Activated T-cell treated with anti-CD3 and anti-CD28 coated beads for 1 hour (primary cell): ENCODE measurements at regions not wholly inside any gene's neighbourhood (a gene's known extent, or its start where the extent isn't known, plus 50 kb on each side); places are given as distances from the start of the nearest gene placed in this dataset.
"Not testable (repeated sequence)": the region's sequence is repeated elsewhere in the genome, so short reads cannot be mapped to it uniquely, and the experiment has no call there.

Experiments
- DNase-seq: peaks from one replicate; pipeline ENCODE4 v3.0.0-alpha.2; 2020; ENCODE audit warnings: low read depth

DNA sequence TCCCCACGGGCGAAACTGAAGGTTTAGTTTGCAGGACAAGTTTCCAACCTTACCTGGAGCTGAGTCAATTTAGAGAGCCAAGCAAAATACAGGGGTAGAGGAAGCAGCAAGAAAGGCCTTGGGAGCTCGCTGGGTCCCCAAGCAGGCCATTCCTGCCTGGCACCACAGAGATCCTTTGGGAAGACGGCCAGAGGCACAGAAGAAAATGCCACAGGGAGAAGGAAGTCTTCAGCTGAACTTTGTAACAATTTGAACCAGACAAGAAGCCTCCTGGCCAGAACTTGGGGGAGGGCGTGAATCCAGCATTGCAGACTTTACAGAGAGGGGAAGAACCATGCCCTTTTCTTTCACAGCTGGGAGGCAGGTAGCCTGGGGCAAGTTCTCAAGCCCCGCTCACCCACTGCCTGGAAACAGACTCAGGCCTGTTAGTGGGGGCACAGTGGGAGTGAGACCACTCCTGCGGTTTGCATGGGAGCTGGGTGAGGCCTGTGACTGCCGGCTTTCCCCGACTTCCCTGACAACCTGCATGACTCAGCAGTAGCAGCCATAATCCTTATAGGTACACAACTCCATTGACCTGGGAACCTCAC lies 259.4 kb downstream of the SETD4 start:
- not testable (repeated sequence) for DNase-seq

DNA sequence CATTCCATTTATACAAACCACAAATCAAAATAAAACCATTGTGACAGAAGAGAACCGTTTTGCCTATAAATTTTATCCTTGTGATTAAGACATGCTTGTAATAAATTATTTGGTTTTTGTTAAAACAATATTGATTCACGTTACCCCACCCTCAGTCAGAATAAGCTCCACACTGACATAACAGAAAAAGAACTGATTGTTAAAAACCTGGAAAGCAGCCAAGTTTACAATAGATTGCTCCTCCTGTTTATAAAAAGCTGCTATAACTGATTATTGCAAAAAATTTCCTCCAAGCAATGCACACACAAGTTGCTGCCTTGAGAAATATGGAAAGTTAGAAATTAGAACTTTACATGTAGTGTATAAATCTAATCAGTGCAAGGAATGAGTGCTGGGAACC lies 263.5 kb downstream of the SETD4 start:
- no peak for DNase-seq

DNA sequence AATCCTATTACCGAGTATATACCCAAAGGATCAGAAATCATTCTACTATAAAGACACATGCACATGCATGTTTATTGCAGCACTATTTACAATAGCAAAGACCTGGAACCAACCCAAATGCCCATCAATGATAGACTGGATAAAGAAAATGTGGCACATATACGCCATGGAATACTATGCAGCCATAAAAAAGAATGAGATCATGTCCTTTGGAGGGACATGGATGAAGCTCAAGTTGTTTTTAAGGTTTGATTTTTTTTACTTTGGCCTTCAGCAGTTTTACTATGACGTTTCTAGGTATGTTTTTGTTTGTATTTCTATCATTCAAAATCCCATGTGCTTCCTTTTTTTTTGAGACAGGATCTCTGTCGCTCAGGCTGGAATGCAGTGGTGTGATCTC lies 265.8 kb downstream of the SETD4 start:
- not testable (repeated sequence) for DNase-seq

DNA sequence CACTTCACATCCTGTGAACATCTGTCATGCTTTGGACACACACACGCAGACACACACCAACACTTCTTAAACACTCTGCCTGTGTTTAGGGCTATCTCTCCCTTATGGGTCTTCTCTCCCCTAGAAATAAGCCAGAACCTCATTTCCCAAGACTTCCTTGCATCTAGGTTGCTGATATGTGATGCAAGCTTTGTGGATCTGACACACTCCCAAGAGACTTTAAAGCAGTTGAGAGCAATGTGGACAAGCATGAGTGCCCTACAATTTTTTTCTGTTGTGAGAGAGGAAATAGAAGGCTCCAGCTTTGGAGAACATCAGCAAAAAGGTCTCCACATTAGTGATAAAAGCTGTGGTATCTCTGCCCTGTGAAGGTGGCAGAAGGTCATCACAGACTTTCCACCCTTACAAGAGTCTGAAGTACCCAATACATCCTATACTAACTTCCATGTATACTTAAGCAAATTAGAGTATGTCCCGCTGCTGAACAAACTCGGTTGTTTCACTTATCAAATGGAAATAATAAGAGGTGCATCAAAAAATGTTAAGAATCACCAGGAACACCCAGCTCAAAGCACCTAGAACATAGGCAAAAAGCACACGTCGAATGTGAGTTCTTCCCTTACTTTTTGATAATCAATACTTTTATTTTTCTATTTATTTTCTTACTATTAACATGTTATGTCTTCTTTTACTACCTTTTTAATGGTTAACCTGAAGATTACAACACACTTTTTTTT lies 267.6 kb downstream of the SETD4 start:
- DNase-seq, result no peak

GRCh38 chr21:35791541-35792325 lies 268.6 kb downstream of the SETD4 start:
- DNase-seq, result no peak

DNA sequence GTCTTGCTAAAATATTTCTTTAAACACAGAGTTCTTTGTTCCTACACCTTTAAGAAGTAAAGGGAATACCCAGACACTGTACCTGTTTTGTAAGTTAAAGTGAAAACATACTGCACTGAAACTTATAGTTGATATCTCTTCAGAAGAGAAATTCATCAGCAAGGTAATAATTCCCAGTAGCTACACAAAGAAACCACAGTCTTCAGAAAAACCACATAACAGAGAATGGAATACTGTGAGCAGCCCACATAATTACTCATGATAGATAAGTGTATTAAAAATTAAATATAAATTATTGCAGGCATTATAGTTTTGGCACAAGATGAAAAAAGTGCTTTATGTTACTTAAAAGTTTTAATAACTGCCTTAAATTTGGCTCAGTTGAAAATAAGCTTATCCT lies 276.6 kb downstream of the SETD4 start:
- no peak for DNase-seq

DNA sequence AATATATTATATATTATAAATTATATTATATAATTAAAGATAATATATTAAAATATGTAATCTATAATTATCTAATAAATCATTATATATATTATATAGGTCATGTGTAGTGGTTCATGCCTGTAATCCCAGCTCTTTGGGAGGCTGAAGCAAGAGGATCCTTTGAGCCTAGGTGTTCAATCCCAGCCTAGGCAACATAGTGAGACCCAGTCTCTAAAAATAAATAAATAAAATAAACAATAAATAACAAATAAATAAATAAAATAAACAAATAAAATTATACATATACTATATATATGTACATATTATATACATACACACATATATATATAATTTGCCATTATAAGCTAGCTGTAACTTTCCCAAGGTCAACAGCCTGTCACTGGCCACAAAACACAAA lies 277.7 kb downstream of the SETD4 start:
- no peak for DNase-seq

GRCh38 chr21:35780983-35781382 lies 279.3 kb downstream of the SETD4 start:
- DNase-seq, result no peak

- no peak for DNase-seq
Measured at GRCh38 chr21:35779690-35780570, 280.4 kb downstream of the SETD4 start.

DNA sequence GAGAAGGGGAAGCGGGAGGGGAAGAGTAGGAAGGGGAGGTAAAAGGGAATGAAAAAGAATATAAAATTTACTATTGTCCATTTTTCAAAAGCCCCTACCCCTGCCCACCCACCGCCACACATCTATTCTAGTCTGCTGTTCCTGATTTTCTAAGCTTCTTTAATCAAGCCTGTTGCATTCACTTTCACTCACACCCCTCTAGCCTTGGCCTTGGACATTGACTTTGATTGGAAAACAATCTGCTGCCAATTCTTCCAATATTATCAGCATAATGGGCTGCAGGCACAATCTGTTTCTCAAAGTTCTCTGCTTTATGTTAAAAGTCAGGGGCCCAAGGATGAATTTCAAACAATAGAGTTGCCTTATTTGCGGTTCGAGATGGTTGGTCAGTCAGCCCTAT lies 281.2 kb downstream of the SETD4 start:
- no peak for DNase-seq

GRCh38 chr21:35777081-35777480 lies 283.2 kb downstream of the SETD4 start:
- DNase-seq, result no peak

- no peak for DNase-seq
Measured at GRCh38 chr21:35775778-35776544, 284.4 kb downstream of the SETD4 start.

DNA sequence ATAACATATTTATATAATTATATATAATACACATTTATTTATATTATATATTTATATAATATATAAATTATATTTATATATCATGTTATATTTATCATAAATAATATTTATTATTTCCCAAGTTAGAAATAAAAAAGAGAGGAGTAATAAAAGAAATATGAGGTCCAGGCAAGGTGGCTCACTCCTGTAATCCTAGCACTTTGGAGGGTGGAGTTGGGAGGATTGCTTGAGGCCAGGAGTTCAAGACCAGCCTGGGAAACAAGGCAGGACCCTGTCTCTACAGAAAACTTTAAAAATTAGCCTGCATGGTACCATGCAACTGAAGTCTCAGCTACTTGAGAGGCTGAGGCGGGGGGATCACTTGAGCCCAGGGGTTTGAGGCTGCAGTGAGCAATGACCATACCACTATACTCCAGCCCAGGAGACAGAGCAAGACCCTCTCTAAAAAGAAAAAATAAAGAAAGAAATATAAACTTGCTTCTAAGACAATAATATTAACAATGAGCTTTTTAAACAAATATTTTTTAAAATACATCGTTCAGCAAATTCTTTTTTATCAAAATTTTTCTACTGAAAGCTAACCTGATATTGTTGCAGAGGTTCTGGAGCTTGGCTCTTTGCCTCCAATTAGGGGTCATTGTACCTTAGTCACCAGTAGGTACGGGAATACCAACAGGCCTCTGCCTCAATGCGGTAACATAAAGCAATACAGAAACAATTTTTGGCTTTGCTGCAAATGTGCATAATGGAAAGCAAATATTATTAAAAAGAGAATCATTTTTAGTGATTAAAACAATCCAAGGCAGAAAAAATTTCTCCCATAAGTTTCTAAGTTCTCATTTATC lies 290.0 kb downstream of the SETD4 start:
- no peak for DNase-seq

- no peak for DNase-seq
Measured at GRCh38 chr21:35768187-35768586, 292.1 kb downstream of the SETD4 start.

GRCh38 chr21:35764586-35764985 lies 295.7 kb downstream of the SETD4 start:
- no peak for DNase-seq

GRCh38 chr21:35764077-35764476 lies 296.2 kb downstream of the SETD4 start:
- DNase-seq, result no peak

DNA sequence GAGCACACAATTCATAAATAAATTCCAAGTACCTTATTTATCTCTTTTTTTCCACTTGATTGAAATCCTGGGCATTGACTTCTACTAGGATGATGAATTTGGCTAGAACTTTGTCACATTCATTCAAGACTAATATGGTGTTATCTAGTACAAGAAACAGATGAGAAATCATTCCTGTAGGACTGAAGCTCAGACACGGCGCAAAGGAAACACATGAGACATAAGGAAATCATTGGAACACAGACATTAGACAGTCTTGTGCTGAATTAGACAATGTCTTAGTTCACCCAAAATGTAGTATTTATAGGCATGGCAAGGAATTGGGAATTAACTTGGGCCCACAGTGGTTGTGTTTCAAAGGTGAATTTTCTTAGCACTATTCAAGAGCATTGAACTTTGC lies 305.7 kb downstream of the SETD4 start:
- DNase-seq, result no peak

- no peak for DNase-seq
Measured at GRCh38 chr21:35753308-35753707, 307.0 kb downstream of the SETD4 start.

- no peak for DNase-seq
Measured at GRCh38 chr21:35751171-35751570, 309.2 kb downstream of the SETD4 start.

DNA sequence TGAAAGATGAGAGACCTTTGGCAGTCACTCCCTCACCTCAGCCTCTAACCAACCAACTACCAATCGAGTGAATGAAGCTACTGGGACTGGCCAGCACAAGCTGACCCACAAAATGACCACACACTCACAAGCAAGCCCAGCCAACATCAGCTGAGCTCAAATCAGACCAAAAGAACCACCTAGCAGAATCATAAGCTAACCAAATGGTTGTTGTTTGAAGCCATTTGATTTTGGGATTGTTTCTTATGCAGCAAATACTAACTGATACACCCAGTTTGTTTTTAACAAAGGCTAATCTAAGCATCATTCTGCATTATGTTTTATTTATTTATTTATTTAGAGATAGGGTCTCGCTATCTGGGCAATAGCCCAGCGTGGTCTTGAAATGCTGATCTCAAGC lies 310.4 kb downstream of the SETD4 start:
- DNase-seq, result no peak
